ENCODE measurements at regions not wholly inside any gene's neighbourhood (a gene's known extent, or its start where the extent isn't known, plus 50 kb on each side); places are given as distances from the start of the nearest gene placed in this dataset.
"Not testable (repeated sequence)": the region's sequence is repeated elsewhere in the genome, so short reads cannot be mapped to it uniquely, and the experiment has no call there.

- no peak for DNase-seq (ENCODE audit: low spot score)
- WGBS: 50% methylated on average over 4 of the region's 4 CpGs
- Histone ChIP-seq H3K4me1 (replicated peaks) (no peaks in the 10 kb centered on the region), H3K27ac (no peak overlapping the region), H3K4me3 (no peak overlapping the region), H3K9me3 (no peaks in the 10 kb centered on the region), H3K36me3 (no peaks in the 10 kb centered on the region), H3K27me3 (replicated peaks; ENCODE audit: insufficient read depth) (no peaks in the 10 kb centered on the region)
- intact Hi-C loops (cut with DNase I): no loop called here
- TF ChIP-seq POLR2AphosphoS5 (IDR thresholded peaks at IDR 0.05) (no peak), POLR2A (IDR thresholded peaks at IDR 0.05) (no peak), CTCF (IDR thresholded peaks at IDR 0.05) (no peak)
Observed at GRCh38 chr1:203565981-203566380, 60.7 kb upstream of the ATP2B4 start.

- DNase-seq (ENCODE audit: low spot score); H3K4me3 ChIP-seq; H3K36me3 ChIP-seq; H3K27me3 ChIP-seq (replicated peaks; ENCODE audit: insufficient read depth); H3K4me1 ChIP-seq (replicated peaks); intact Hi-C loops (cut with DNase I); H3K27ac ChIP-seq; H3K9me3 ChIP-seq: not testable (repeated sequence)
- 93% methylated on average over 11 of the region's 11 CpGs for WGBS
Observed at GRCh38 chr1:203566966-203567365, 59.7 kb upstream of the ATP2B4 start.

GRCh38 chr1:203567596-203567995 is 59.0 kb upstream of the ATP2B4 start:
- DNase-seq (ENCODE audit: low spot score): no peak
- Histone ChIP-seq H3K36me3 (no peaks in the 10 kb centered on the region), H3K27ac (no peak overlapping the region), H3K4me1 (replicated peaks) (no peaks in the 10 kb centered on the region), H3K27me3 (replicated peaks; ENCODE audit: insufficient read depth) (no peaks in the 10 kb centered on the region), H3K4me3 (no peak overlapping the region), H3K9me3 (no peaks in the 10 kb centered on the region)
- TF ChIP-seq POLR2A (IDR thresholded peaks at IDR 0.05) (no peak), POLR2AphosphoS5 (IDR thresholded peaks at IDR 0.05) (no peak), CTCF (IDR thresholded peaks at IDR 0.05) (no peak)
- intact Hi-C loops (cut with DNase I): no loop called here
- WGBS: 87% methylated on average over 5 of the region's 5 CpGs

- H3K9me3 ChIP-seq: no peaks in the 10 kb centered on the region
- H3K4me3 ChIP-seq: no peak overlapping the region
- no peak for DNase-seq (ENCODE audit: low spot score)
- no peaks in the 10 kb centered on the region for H3K27me3 ChIP-seq (replicated peaks; ENCODE audit: insufficient read depth)
- no peak for TF ChIP-seq POLR2A (IDR thresholded peaks at IDR 0.05)
- no peak for TF ChIP-seq POLR2AphosphoS5 (IDR thresholded peaks at IDR 0.05)
- no peak for TF ChIP-seq CTCF (IDR thresholded peaks at IDR 0.05)
- no peaks in the 10 kb centered on the region for H3K4me1 ChIP-seq (replicated peaks)
- intact Hi-C loops (cut with DNase I): no loop called here
- 70% methylated on average over 12 of the region's 12 CpGs for WGBS
- H3K36me3 ChIP-seq: no peaks in the 10 kb centered on the region
- H3K27ac ChIP-seq: no peak overlapping the region
Observed at GRCh38 chr1:203569490-203570318, 56.9 kb upstream of the ATP2B4 start.

- no peaks in the 10 kb centered on the region for H3K4me1 ChIP-seq (replicated peaks)
- no peak overlapping the region for H3K27ac ChIP-seq
- intact Hi-C loops (cut with DNase I): no loop called here
- no peaks in the 10 kb centered on the region for H3K36me3 ChIP-seq
- H3K27me3 ChIP-seq (replicated peaks; ENCODE audit: insufficient read depth): no peaks in the 10 kb centered on the region
- H3K4me3 ChIP-seq: no peak overlapping the region
- 64% methylated on average over 3 of the region's 3 CpGs for WGBS
- no peak for TF ChIP-seq POLR2A (IDR thresholded peaks at IDR 0.05)
- no peak for TF ChIP-seq CTCF (IDR thresholded peaks at IDR 0.05)
- TF ChIP-seq POLR2AphosphoS5 (IDR thresholded peaks at IDR 0.05): no peak
- no peak for DNase-seq (ENCODE audit: low spot score)
- no peaks in the 10 kb centered on the region for H3K9me3 ChIP-seq
Observed at GRCh38 chr1:203570805-203571204, 55.8 kb upstream of the ATP2B4 start.

All from prostate gland (tissue), 2 donors.